ENCODE measurements at regions not wholly inside any gene's neighbourhood (a gene's known extent, or its start where the extent isn't known, plus 50 kb on each side); places are given as distances from the start of the nearest gene placed in this dataset.

DNA sequence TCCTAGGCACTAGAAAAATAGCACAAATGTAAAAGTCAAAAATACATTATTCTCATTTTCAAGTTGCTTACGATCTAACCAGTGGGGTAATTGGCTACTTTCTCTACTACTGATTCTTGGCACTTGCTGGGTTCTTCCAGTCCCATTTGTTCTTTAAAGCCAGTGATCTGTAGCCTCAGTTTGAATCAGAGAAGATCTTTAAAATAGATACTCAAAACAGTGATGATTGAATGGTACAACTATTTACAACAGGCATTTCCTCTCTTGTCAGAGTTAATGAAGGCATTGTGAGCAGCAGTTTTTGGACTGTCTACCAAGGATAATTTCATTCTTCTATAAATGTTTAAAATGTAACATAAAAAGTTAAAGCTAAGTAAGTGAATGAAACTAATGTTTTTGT, 128.3 kb upstream of the FSIP2 start:
- Histone ChIP-seq H2BK20ac (ENCODE audit: low read depth, low read length) (no peak overlapping the region), H2BK15ac (ENCODE audit: low read depth, low read length) (no peak overlapping the region), H3K27me3 (ENCODE audit: control insufficient read depth, insufficient read depth, low read length) (no peaks in the 10 kb centered on the region), H2AK5ac (ENCODE audit: low read depth, low read length) (no peak overlapping the region), H3K36me3 (ENCODE audit: control insufficient read depth, insufficient read depth, low read length) (no peaks in the 10 kb centered on the region), H2BK120ac (ENCODE audit: low read depth, low read length) (no peak overlapping the region), H2BK5ac (ENCODE audit: low read depth, low read length, poor library complexity, severe bottlenecking) (no peak overlapping the region), H3K56ac (ENCODE audit: extremely low read depth, insufficient read depth, low read length) (no peak overlapping the region), H3K14ac (replicated peaks; ENCODE audit: low read depth, low read length) (no peak overlapping the region), H3K23ac (ENCODE audit: low read depth, low read length) (no peak overlapping the region), H3K79me1 (ENCODE audit: low read depth in 1 of 2, low read length in 2 of 2) (no peaks in the 10 kb centered on the region), H3K4me1 (ENCODE audit: control insufficient read depth, insufficient read depth, low read length) (no peaks in the 10 kb centered on the region), H4K5ac (ENCODE audit: low read depth, low read length) (no peak overlapping the region), H4K20me1 (ENCODE audit: insufficient read depth, low read length) (no peaks in the 10 kb centered on the region), H2AFZ (replicated peaks; ENCODE audit: low read length, poor library complexity) (no peak overlapping the region), H4K91ac (ENCODE audit: insufficient read depth, low read depth, low read length) (no peak overlapping the region), H3K4me3 (ENCODE audit: insufficient read depth, low read depth, low read length) (no peak overlapping the region), H3K18ac (ENCODE audit: low read depth, low read length) (no peak overlapping the region), H3K9me1 (ENCODE audit: insufficient read depth, low read length) (no peaks in the 10 kb centered on the region), H3K9me3 (ENCODE audit: control insufficient read depth, insufficient read depth, low read length) (peaks cover 4% of the 10 kb centered on the region), H3K4me2 (ENCODE audit: low read depth, low read length) (no peak overlapping the region), H3K27ac (ENCODE audit: insufficient read depth, low read length) (no peak overlapping the region), H3K4ac (ENCODE audit: low read depth, low read length) (no peak overlapping the region), H4K8ac (ENCODE audit: low read depth in 2 of 2, low read length in 2 of 2) (no peak overlapping the region), H3K9ac (ENCODE audit: low read depth, low read length) (no peak overlapping the region), H2AK9ac (replicated peaks; ENCODE audit: low read depth, low read length, poor library complexity) (no peak overlapping the region)
- no peak for ATAC-seq (ENCODE audit: low read depth)
- intact Hi-C loops (cut with micrococcal nuclease): no loop called here
- TF ChIP-seq RFX5 (IDR thresholded peaks at IDR 0.05; ENCODE audit: low read depth, low read length) (no peak), CHD1 (IDR thresholded peaks at IDR 0.05; ENCODE audit: low read depth, low read length) (no peak), MXI1 (IDR thresholded peaks at IDR 0.05; ENCODE audit: borderline replicate concordance, low read depth, low read length) (no peak), RAD21 (IDR thresholded peaks at IDR 0.05; ENCODE audit: low read length) (no peak), RCOR1 (IDR thresholded peaks at IDR 0.05; ENCODE audit: insufficient replicate concordance, low read length) (no peak), CEBPB (IDR thresholded peaks at IDR 0.05; ENCODE audit: low read depth, low read length) (no peak), CTCF (conservative IDR thresholded peaks at IDR 0.05; ENCODE audit: low read depth, low read length) (no peak), ELK1 (IDR thresholded peaks at IDR 0.05; ENCODE audit: borderline replicate concordance, low read depth, low read length) (no peak), BHLHE40 (IDR thresholded peaks at IDR 0.05; ENCODE audit: low read depth, low read length) (no peak), FOS (IDR thresholded peaks at IDR 0.05; ENCODE audit: low read depth, low read length) (no peak), NFE2L2 (IDR thresholded peaks at IDR 0.05; ENCODE audit: low read depth, low read length) (no peak)
- no TSS peak for BruUV-seq (replicated peaks)
- ChIA-PET POLR2A (ENCODE audit: unreplicated experiment) (no interaction called here), CTCF (no interaction called here)
- in situ Hi-C loops (cut with MboI; ENCODE audit: low sequenced_read_pairs): no loop called here
- WGBS, 2 experiments (ENCODE audit: extremely low coverage in 2 of 2, insufficient read length in 1 of 2): no CpG with 5 or more reads among the region's 1 CpG
- dilution Hi-C loops (cut with HindIII; ENCODE audit: low sequenced_read_pairs, unreplicated experiment): no loop called here
- DNase-seq: no peak

Data from IMR-90 (cell line).